PC-9 (cell line): ENCODE measurements at regions not wholly inside any gene's neighbourhood (a gene's known extent, or its start where the extent isn't known, plus 50 kb on each side); places are given as distances from the start of the nearest gene placed in this dataset.

Source experiments
- BruUV-seq: library from RNA; stranded (reverse); fragments of 400-500 nt; replicated peaks from 2 replicates; lab custom pipeline; 2021; lab: Mats Ljungman, UMichigan
- CTCF ChIA-PET: fragments of 300-600 bp; sonication (Branson Sonifier 250); formaldehyde crosslinking; loops from one replicate; lab custom pipeline; 2022; ENCODE audit warnings: antibody characterized with exemption; lab: Charles Lee
- POLR2A ChIA-PET: fragments of 300-600 bp; sonication (Branson Sonifier 250); formaldehyde crosslinking; loops from one replicate; lab custom pipeline; 2022; ENCODE audit warnings: antibody characterized with exemption; ENCODE audit not compliant: unreplicated experiment; lab: Charles Lee
- DNase-seq, 2 experiments: peaks; one replicate each; pipeline versions ENCODE4 v3.0.0 to v3.0.0-alpha.2; 2015 to 2022; ENCODE audit warnings: mixed read lengths in 1 of 2
- H2AFZ ChIP-seq: fragments of 200-600 bp; sonication (generic); 2 replicates; pipeline ENCODE4 v1.8.1; 2017; ENCODE audit warnings: antibody characterized with exemption
- H3F3A ChIP-seq: fragments of 200-600 bp; sonication (generic); 2 replicates; pipeline ENCODE4 v1.8.1; 2017; ENCODE audit warnings: antibody characterized with exemption, mild to moderate bottlenecking, low read depth; ENCODE audit not compliant: insufficient read depth
- H3K27ac ChIP-seq: fragments of 200-600 bp; sonication (generic); 2 replicates; pipeline ENCODE4 v1.6.1; 2016; ENCODE audit warnings: mixed run types
- H3K27me3 ChIP-seq: fragments of 200-600 bp; sonication (generic); 2 replicates; pipeline ENCODE4 v1.6.1; 2016; ENCODE audit warnings: low read depth, mixed run types; ENCODE audit not compliant: insufficient read depth
- H3K36me3 ChIP-seq: fragments of 200-600 bp; sonication (generic); 2 replicates; pipeline ENCODE4 v1.6.1; 2016; ENCODE audit warnings: low read depth, mixed run types
- H3K4me1 ChIP-seq: fragments of 200-600 bp; sonication (generic); replicated peaks from 2 replicates; pipeline ENCODE4 v1.6.1; 2016; ENCODE audit warnings: mixed run types; ENCODE audit not compliant: insufficient read depth
- H3K4me2 ChIP-seq: fragments of 200-600 bp; sonication (generic); 2 replicates; pipeline ENCODE4 v1.6.1; 2017; ENCODE audit warnings: mixed run types
- H3K4me3 ChIP-seq: fragments of 200-600 bp; sonication (generic); 2 replicates; pipeline ENCODE4 v1.6.1; 2016; ENCODE audit warnings: mixed run types
- H3K79me2 ChIP-seq: fragments of 200-600 bp; sonication (generic); 2 replicates; pipeline ENCODE4 v1.6.1; 2017; ENCODE audit warnings: low read depth, mixed run types
- H3K9me2 ChIP-seq: fragments of 200-600 bp; sonication (generic); 2 replicates; pipeline ENCODE4 v1.8.1; 2017; ENCODE audit warnings: mild to moderate bottlenecking; ENCODE audit not compliant: insufficient read depth
- H3K9me3 ChIP-seq: fragments of 200-600 bp; sonication (generic); 2 replicates; pipeline ENCODE4 v1.8.1; 2016; ENCODE audit warnings: low read depth; ENCODE audit not compliant: insufficient read depth
- H4K20me1 ChIP-seq: fragments of 200-600 bp; sonication (generic); 2 replicates; pipeline ENCODE4 v1.8.1; 2017; ENCODE audit not compliant: insufficient read depth
- EZH2 ChIP-seq: fragments of 200-600 bp; sonication (generic); IDR thresholded peaks from 2 replicates; pipeline ENCODE4 v1.8.0; 2017; ENCODE audit warnings: antibody characterized with exemption, low read depth
- intact Hi-C: fragments of 100-400 bp; cut with micrococcal nuclease; formaldehyde crosslinking; loops from one replicate; pipeline ENCODE4 v1.10.0; 2022; ENCODE audit not compliant: unreplicated experiment
- TF ChIP-seq, protein P1 (sequence below): fragments of 200-600 bp; sonication (generic); conservative IDR thresholded peaks from 2 replicates; pipeline ENCODE4 v1.6.1; 2017; ENCODE audit warnings: mixed run types, antibody characterized with exemption, mild to moderate bottlenecking, moderate library complexity

DNA sequence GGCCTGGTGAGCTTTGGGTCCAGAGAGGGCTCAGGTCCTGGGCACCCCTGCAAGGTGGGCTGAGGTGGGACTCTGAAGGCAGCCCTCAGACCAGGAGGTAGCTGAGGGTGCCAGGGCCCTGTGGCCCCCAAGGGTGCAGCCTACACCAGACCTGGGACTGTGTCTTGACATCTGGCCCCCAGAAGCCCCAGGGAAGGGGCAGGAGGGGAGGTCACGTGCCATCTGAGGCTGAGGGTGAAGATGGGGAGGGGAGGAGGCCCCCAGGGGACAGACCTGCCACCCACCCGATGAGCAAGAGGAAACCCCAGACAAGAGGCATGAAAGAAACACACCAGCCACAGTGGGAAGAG, 520.2 kb downstream of the BRD1 start:
- H2AFZ ChIP-seq = no peak overlapping the region
- no peaks in the 10 kb centered on the region for H3K9me3 ChIP-seq
- BruUV-seq = no TSS peak
- H3K4me2 ChIP-seq = no peak overlapping the region
- intact Hi-C loops = no loop called here
- no peak overlapping the region for H3K27ac ChIP-seq
- CTCF ChIA-PET = no interaction called here
- no peaks in the 10 kb centered on the region for H3F3A ChIP-seq
- TF ChIP-seq, protein P1, sequence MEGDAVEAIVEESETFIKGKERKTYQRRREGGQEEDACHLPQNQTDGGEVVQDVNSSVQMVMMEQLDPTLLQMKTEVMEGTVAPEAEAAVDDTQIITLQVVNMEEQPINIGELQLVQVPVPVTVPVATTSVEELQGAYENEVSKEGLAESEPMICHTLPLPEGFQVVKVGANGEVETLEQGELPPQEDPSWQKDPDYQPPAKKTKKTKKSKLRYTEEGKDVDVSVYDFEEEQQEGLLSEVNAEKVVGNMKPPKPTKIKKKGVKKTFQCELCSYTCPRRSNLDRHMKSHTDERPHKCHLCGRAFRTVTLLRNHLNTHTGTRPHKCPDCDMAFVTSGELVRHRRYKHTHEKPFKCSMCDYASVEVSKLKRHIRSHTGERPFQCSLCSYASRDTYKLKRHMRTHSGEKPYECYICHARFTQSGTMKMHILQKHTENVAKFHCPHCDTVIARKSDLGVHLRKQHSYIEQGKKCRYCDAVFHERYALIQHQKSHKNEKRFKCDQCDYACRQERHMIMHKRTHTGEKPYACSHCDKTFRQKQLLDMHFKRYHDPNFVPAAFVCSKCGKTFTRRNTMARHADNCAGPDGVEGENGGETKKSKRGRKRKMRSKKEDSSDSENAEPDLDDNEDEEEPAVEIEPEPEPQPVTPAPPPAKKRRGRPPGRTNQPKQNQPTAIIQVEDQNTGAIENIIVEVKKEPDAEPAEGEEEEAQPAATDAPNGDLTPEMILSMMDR = no peak
- TF ChIP-seq EZH2 = no peak
- no peak for DNase-seq
- no peaks in the 10 kb centered on the region for H3K9me2 ChIP-seq
- no peak overlapping the region for H3K4me3 ChIP-seq
- H3K36me3 ChIP-seq = no peaks in the 10 kb centered on the region
- peaks cover 99% of the 10 kb centered on the region for H3K27me3 ChIP-seq
- H3K79me2 ChIP-seq = no peaks in the 10 kb centered on the region
- POLR2A ChIA-PET = interaction anchor here (0.5 kb wide), 1 partner anchor 1680 kb away, joined by 5 read pairs; no protein-coding TSS in a partner anchor
- peaks cover 9% of the 10 kb centered on the region for H4K20me1 ChIP-seq
- no peaks in the 10 kb centered on the region for H3K4me1 ChIP-seq

DNA sequence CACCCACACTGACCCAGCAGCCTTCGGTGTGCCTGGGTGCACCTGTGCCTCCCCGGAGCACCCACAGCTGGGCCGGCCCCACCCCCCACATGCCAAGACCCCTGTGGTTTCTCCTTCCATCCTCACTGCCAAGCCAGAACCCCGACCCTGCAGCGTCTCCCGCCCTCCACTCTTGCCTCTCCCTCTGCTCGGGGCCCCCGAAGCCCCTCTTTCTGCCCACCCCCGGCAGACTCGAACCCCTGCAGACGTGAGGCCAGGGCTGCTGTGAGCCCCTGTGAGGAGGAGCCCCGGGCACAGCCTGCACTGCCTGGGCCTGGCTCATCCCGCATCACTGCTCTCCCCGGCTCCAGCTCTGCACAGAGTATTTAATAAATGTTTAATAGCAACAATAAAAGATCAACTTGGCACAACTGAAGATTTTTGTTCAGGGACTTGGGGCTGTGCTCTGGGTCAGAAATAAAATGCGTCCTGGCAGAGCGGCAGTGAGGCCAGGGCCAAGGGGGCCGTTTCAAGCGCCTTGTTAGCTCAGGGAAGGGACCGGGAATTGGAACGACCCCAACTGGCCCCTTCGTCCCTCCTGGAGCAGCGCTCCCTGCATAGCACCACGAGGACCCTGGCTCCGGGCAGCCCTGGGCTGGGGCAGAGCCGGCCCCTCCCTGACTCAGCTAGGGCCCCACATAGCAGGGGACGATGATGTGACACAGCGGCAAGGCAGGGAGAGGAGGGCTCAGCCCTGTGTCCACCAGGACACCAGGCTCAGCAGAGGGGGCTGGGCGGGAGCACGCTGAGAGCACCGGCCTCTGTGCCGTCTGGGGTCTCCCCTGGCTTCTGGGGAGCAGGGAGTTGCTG, 520.8 kb downstream of the BRD1 start:
- no TSS peak for BruUV-seq
- H3K36me3 ChIP-seq = no peaks in the 10 kb centered on the region
- H3K79me2 ChIP-seq = no peaks in the 10 kb centered on the region
- ChIA-PET POLR2A (interaction anchor here (0.5 kb wide), 1 partner anchor 1679 kb away, joined by 5 read pairs; no protein-coding TSS in a partner anchor), CTCF (no interaction called here)
- no peak overlapping the region for H3K4me2 ChIP-seq
- H3K9me3 ChIP-seq = no peaks in the 10 kb centered on the region
- intact Hi-C loops = no loop called here
- TF ChIP-seq, protein P1 = no peak
- no peak for TF ChIP-seq EZH2
- H3K4me3 ChIP-seq = no peak overlapping the region
- no peak for DNase-seq
- H3F3A ChIP-seq = no peaks in the 10 kb centered on the region
- no peaks in the 10 kb centered on the region for H3K9me2 ChIP-seq
- no peaks in the 10 kb centered on the region for H3K4me1 ChIP-seq
- H3K27ac ChIP-seq = no peak overlapping the region
- H2AFZ ChIP-seq = no peak overlapping the region
- H3K27me3 ChIP-seq = peaks cover 99% of the 10 kb centered on the region
- peaks cover 9% of the 10 kb centered on the region for H4K20me1 ChIP-seq

DNA sequence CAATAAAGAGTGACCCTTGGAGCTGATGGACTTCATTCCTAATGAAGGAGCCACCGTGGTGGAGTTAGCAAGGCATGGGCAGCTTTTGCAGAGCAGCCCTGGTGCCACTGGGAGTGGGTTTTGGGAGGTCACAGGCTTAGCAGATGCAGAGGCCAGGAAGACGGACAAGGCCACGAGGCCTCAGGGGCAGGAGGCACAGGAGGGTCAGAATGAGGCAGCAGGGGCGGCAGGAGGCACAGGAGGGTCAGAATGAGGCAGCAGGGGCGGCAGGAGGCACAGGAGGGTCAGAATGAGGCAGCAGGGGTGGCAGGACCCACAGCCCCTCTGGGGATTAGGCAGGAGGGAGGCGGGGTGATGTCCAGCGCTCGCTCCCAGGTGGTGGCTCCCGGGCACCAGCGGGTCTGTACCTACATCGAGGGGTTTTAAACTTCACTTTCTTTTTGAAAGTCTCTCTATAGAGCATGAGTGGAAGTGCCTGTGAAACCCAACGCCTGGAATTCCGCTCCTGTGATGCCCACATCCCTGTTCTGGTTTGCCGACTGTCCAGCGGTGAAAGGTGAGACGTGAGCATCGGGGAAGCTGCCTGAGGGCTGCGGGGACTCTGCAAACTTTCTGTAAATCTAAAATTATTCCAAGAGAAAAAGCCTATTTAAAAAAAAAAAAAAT, 521.6 kb downstream of the BRD1 start:
- H3K4me3 ChIP-seq = no peak overlapping the region
- no peaks in the 10 kb centered on the region for H3K9me3 ChIP-seq
- H3F3A ChIP-seq = no peaks in the 10 kb centered on the region
- TF ChIP-seq, protein P1 = no peak
- TF ChIP-seq EZH2 = no peak
- peaks cover 99% of the 10 kb centered on the region for H3K27me3 ChIP-seq
- H3K36me3 ChIP-seq = no peaks in the 10 kb centered on the region
- no peaks in the 10 kb centered on the region for H3K4me1 ChIP-seq
- H3K4me2 ChIP-seq = no peak overlapping the region
- no peak for DNase-seq
- BruUV-seq = no TSS peak
- no peak overlapping the region for H2AFZ ChIP-seq
- no peaks in the 10 kb centered on the region for H3K9me2 ChIP-seq
- intact Hi-C loops = no loop called here
- ChIA-PET POLR2A (no interaction called here), CTCF (no interaction called here)
- peaks cover 9% of the 10 kb centered on the region for H4K20me1 ChIP-seq
- no peaks in the 10 kb centered on the region for H3K79me2 ChIP-seq
- H3K27ac ChIP-seq = no peak overlapping the region
